ENCODE measurements at regions not wholly inside any gene's neighbourhood (a gene's known extent, or its start where the extent isn't known, plus 50 kb on each side); places are given as distances from the start of the nearest gene placed in this dataset.
A peak's percentile ranks its signal among the peaks of the same experiment; 100 is the strongest.

DNA sequence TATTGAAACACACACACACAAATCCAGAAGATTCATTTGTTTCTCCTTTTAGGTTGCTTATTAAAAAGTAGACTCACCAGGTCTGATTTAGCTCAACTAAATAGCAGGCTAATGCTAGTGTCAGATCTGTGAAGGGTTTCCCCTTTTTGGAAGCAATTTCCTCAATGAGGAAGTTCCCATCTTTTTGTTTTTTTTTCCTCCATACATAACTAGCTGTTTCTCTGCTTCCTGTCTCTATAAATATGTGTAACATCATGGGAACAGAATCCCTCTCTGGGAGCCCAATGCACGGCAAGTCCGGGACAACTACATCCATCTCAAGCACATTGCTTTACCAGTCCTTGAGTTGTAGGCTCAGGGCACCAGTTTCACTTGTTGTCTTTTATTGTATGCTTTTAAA lies 1421.1 kb downstream of the PLA2G4A start:
- no peak for FAIRE-seq
- TF ChIP-seq CTCF (IDR thresholded peaks at IDR 0.05; ENCODE audit: insufficient read depth, missing control alignments): no peak

GRCh38 chr1:188251036-188251435 lies 1422.3 kb downstream of the PLA2G4A start:
- TF ChIP-seq CTCF (IDR thresholded peaks at IDR 0.05; ENCODE audit: insufficient read depth, missing control alignments): no peak
- DNase-seq (ENCODE audit: insufficient read length, low spot score) (no peak), FAIRE-seq (no peak)

More for the DNA sequence above, 1421.1 kb downstream of the PLA2G4A start:
- no peak for DNase-seq (ENCODE audit: insufficient read length, low spot score)

DNA sequence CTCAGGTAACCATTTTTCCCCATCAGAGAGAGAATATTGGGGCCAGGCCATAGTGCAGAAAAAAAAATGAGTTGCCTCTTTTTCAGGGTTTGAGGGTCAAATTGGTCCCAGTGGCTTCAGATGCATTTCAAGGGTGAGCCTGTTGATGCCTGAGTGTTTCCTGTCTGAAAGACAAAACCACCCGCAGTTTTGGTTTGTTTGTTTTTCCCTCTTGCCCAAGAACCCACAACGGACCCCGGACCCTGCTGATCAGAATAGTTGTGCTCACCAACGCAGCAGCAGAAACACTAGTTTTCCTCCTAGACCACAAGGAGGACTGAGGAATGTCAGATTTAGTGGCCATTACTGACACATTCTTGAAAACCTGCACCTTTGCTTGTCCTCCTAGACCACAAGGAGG lies 1433.1 kb downstream of the PLA2G4A start:
- no peak for DNase-seq (ENCODE audit: insufficient read length, low spot score)
- FAIRE-seq: no peak
- TF ChIP-seq CTCF (IDR thresholded peaks at IDR 0.05; ENCODE audit: insufficient read depth, missing control alignments): no peak

DNA sequence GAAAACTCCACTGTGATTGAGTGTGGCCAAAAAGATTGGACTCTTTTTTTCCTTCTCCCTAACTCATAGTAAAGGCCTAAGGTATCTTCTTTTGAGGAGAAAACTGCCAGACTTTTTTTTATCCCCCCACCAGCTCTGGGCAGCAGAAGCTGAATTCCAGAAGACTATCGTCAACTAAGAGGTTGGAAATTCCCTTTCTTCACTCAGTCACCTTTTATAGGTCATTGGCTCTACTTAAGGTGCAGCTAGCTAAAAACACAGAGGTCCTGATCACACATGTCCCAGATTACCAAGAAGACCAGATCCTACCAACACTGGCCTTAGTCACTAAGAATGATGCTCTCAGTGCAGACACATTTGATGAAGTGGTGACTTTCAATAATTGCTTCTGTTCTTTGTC lies 1441.2 kb downstream of the PLA2G4A start:
- DNase-seq (ENCODE audit: insufficient read length, low spot score) (no peak), FAIRE-seq (no peak)
- TF ChIP-seq CTCF (IDR thresholded peaks at IDR 0.05; ENCODE audit: insufficient read depth, missing control alignments): no peak

GRCh38 chr1:188270497-188270896 lies 1441.7 kb downstream of the PLA2G4A start:
- no peak for TF ChIP-seq CTCF (IDR thresholded peaks at IDR 0.05; ENCODE audit: insufficient read depth, missing control alignments)
- FAIRE-seq (peak; percentile 6), DNase-seq (ENCODE audit: insufficient read length, low spot score) (no peak)

GRCh38 chr1:188277771-188278170 lies 1449.0 kb downstream of the PLA2G4A start:
- no peak for FAIRE-seq
- DNase-seq (ENCODE audit: insufficient read length, low spot score): no peak
- no peak for TF ChIP-seq CTCF (IDR thresholded peaks at IDR 0.05; ENCODE audit: insufficient read depth, missing control alignments)

DNA sequence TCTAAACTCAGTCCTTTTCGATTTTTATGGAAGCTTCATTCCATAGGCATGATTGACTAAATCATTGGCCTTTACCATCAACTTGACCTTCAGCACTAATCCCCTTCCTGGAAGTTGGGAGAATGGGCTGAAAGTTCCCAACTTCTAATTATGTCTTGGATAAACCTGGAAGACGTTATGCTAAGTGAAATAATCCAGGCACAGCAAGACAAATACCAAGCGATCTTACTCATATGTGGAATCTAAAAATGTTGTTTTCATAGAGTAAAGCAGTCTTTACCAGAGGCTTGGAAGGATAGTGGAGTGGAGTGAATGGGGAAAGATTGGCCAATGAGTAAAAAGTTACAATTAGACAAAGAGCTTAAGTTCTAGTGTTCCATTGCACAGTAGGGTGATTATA lies 1453.2 kb downstream of the PLA2G4A start:
- TF ChIP-seq CTCF (IDR thresholded peaks at IDR 0.05; ENCODE audit: insufficient read depth, missing control alignments): no peak
- FAIRE-seq (peak; percentile 60), DNase-seq (ENCODE audit: insufficient read length, low spot score) (no peak)

Data from D721Med (cell line).